MM.1S (cell line): ENCODE measurements at regions not wholly inside any gene's neighbourhood (a gene's known extent, or its start where the extent isn't known, plus 50 kb on each side); places are given as distances from the start of the nearest gene placed in this dataset.

Source experiments
- CTCF ChIP-seq: fragments of 300-600 bp; sonication (generic); IDR thresholded peaks from 2 replicates; pipeline ENCODE4 v1.5.1; 2016; ENCODE audit warnings: antibody characterized with exemption, low read length, mixed read lengths
- EZH2 ChIP-seq: fragments of 300-600 bp; sonication (generic); optimal IDR thresholded peaks from 2 replicates; pipeline ENCODE3; 2017; ENCODE audit warnings: low read depth, mild to moderate bottlenecking, antibody characterized with exemption, low read length, mixed read lengths
- EZH2phosphoT487 ChIP-seq: fragments of 300-600 bp; sonication (generic); IDR thresholded peaks from 2 replicates; pipeline ENCODE4 v1.6.1; 2018; ENCODE audit warnings: antibody characterized with exemption, low read length

- TF ChIP-seq CTCF (no peak), EZH2 (no peak), EZH2phosphoT487 (no peak)
Observed at GRCh38 chr12:105858981-105859710, 279.6 kb downstream of the NUAK1 start.
